ENCODE measurements at regions not wholly inside any gene's neighbourhood (a gene's known extent, or its start where the extent isn't known, plus 50 kb on each side); places are given as distances from the start of the nearest gene placed in this dataset.

DNA sequence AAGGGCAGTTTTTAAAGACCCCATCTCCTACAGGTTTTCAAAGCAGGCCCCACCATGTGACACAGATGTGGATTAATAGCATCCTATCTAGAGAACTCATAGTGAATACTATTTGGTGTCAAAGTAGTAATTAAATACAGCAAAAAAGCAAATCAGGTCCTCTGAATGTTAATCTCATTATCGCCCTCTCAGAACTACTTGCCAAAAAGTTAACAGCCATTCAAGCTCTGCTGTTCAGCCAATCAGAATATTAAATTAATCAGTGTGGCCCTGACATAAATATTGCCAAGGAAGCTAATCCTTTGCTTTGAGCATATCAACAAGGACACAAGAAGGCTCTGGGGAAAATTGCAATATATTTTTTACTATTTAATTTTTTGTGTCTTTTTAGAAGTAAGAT is 428.9 kb upstream of the SOX11 start:
- Histone ChIP-seq H3F3A (ENCODE audit: control insufficient read depth, insufficient read depth) (no peaks in the 10 kb centered on the region), H3K4me2 (ENCODE audit: low read length) (no peak overlapping the region), H3K27ac (ENCODE audit: low read depth, low read length) (no peak overlapping the region), H3K4me1 (ENCODE audit: control insufficient read depth, low read length) (no peaks in the 10 kb centered on the region), H3K9me3 (ENCODE audit: control insufficient read depth, insufficient read depth, low read length) (no peaks in the 10 kb centered on the region), H3K79me2 (ENCODE audit: control insufficient read depth, low read length) (no peaks in the 10 kb centered on the region), H3K36me3 (ENCODE audit: control insufficient read depth, low read length) (no peaks in the 10 kb centered on the region), H3K4me3 (ENCODE audit: low read length) (no peak overlapping the region), H3K27me3 (ENCODE audit: control insufficient read depth, low read length) (no peaks in the 10 kb centered on the region), H3K9me2 (replicated peaks; ENCODE audit: control insufficient read depth, low read length) (no peaks in the 10 kb centered on the region), H4K20me1 (ENCODE audit: control insufficient read depth, insufficient read depth, low read depth, low read length) (no peaks in the 10 kb centered on the region)
- TF ChIP-seq EZH2phosphoT487 (IDR thresholded peaks at IDR 0.05; ENCODE audit: borderline replicate concordance, low read length), result no peak
- no peak for TF ChIP-seq CTCF (IDR thresholded peaks at IDR 0.05; ENCODE audit: low read depth, low read length, poor library complexity, severe bottlenecking)

GRCh38 chr2:5264361-5264760 is 427.8 kb upstream of the SOX11 start:
- no peak overlapping the region for H3K4me2 ChIP-seq (ENCODE audit: low read length)
- no peaks in the 10 kb centered on the region for H3K9me3 ChIP-seq (ENCODE audit: control insufficient read depth, insufficient read depth, low read length)
- no peaks in the 10 kb centered on the region for H4K20me1 ChIP-seq (ENCODE audit: control insufficient read depth, insufficient read depth, low read depth, low read length)
- no peak overlapping the region for H3K4me3 ChIP-seq (ENCODE audit: low read length)
- TF ChIP-seq CTCF (IDR thresholded peaks at IDR 0.05; ENCODE audit: low read depth, low read length, poor library complexity, severe bottlenecking) (no peak), EZH2phosphoT487 (IDR thresholded peaks at IDR 0.05; ENCODE audit: borderline replicate concordance, low read length) (no peak)
- no peak overlapping the region for H3K27ac ChIP-seq (ENCODE audit: low read depth, low read length)
- H3K9me2 ChIP-seq (replicated peaks; ENCODE audit: control insufficient read depth, low read length), result no peaks in the 10 kb centered on the region
- no peaks in the 10 kb centered on the region for H3F3A ChIP-seq (ENCODE audit: control insufficient read depth, insufficient read depth)
- H3K79me2 ChIP-seq (ENCODE audit: control insufficient read depth, low read length), result no peaks in the 10 kb centered on the region
- no peaks in the 10 kb centered on the region for H3K4me1 ChIP-seq (ENCODE audit: control insufficient read depth, low read length)
- H3K27me3 ChIP-seq (ENCODE audit: control insufficient read depth, low read length), result no peaks in the 10 kb centered on the region
- H3K36me3 ChIP-seq (ENCODE audit: control insufficient read depth, low read length), result no peaks in the 10 kb centered on the region

DNA sequence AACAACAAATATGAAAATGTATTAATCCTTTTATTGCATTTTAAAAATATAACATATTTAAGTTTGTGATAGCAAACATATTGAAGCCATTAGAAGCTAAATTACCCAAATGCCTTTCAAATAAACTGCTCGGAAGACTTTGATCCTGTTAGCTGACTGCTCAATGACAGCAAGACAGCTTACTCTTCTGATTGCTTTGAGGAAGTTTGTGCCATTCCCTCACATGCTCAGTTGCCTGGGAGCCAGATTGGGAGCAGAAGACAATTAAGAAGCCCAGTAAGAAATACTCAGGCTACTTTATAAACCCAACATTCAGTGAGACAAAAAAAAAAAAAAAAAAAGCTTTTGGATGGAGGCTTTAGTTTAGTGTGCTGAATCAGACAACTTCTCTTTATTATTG is 407.1 kb upstream of the SOX11 start:
- no peak overlapping the region for H3K27ac ChIP-seq (ENCODE audit: low read depth, low read length)
- H4K20me1 ChIP-seq (ENCODE audit: control insufficient read depth, insufficient read depth, low read depth, low read length), result no peaks in the 10 kb centered on the region

More for the DNA sequence above, 407.1 kb upstream of the SOX11 start:
- no peaks in the 10 kb centered on the region for H3K4me1 ChIP-seq (ENCODE audit: control insufficient read depth, low read length)
- H3K4me3 ChIP-seq (ENCODE audit: low read length), result no peak overlapping the region
- no peak for TF ChIP-seq CTCF (IDR thresholded peaks at IDR 0.05; ENCODE audit: low read depth, low read length, poor library complexity, severe bottlenecking)
- no peak for TF ChIP-seq EZH2phosphoT487 (IDR thresholded peaks at IDR 0.05; ENCODE audit: borderline replicate concordance, low read length)
- no peaks in the 10 kb centered on the region for H3K9me3 ChIP-seq (ENCODE audit: control insufficient read depth, insufficient read depth, low read length)
- no peaks in the 10 kb centered on the region for H3K27me3 ChIP-seq (ENCODE audit: control insufficient read depth, low read length)
- H3K9me2 ChIP-seq (replicated peaks; ENCODE audit: control insufficient read depth, low read length), result no peaks in the 10 kb centered on the region
- no peaks in the 10 kb centered on the region for H3K36me3 ChIP-seq (ENCODE audit: control insufficient read depth, low read length)
- no peaks in the 10 kb centered on the region for H3F3A ChIP-seq (ENCODE audit: control insufficient read depth, insufficient read depth)
- no peaks in the 10 kb centered on the region for H3K79me2 ChIP-seq (ENCODE audit: control insufficient read depth, low read length)
- H3K4me2 ChIP-seq (ENCODE audit: low read length), result no peak overlapping the region
